Psoas muscle (tissue), 7 donors: ENCODE measurements at regions not wholly inside any gene's neighbourhood (a gene's known extent, or its start where the extent isn't known, plus 50 kb on each side); places are given as distances from the start of the nearest gene placed in this dataset.

Experiments used
- ATAC-seq, 4 donors: fragments of 200-7000 bp; cut with Tn5 transposase; one replicate each; pipeline ENCODE4 v1.9.1; 2020; ENCODE audit warnings: moderate library complexity in 3 of 4, mild to moderate bottlenecking in 2 of 4
- DNase-seq, 2 donors: peaks; one replicate each; pipeline ENCODE4 v3.0.0-alpha.2; 2020
- H3K27ac ChIP-seq: fragments of 200-600 bp; one replicate; pipeline ENCODE4 v1.8.0; 2022
- H3K27me3 ChIP-seq, 3 donors: fragments of 200-600 bp in 1 of 3; one replicate each; pipeline versions ENCODE4 v1.6.1 to v1.8.0; 2013 to 2022; ENCODE audit warnings: low read length in 2 of 3, mild to moderate bottlenecking in 2 of 3, moderate library complexity in 1 of 3; ENCODE audit not compliant: insufficient read depth in 3 of 3
- H3K36me3 ChIP-seq, 2 donors: fragments of 200-600 bp in 1 of 2; one replicate each; pipeline versions ENCODE4 v1.6.1 to v1.8.0; 2013 to 2022; ENCODE audit warnings: low read depth in 1 of 2, mild to moderate bottlenecking in 1 of 2, moderate library complexity in 1 of 2; ENCODE audit not compliant: insufficient read depth in 1 of 2
- H3K4me1 ChIP-seq: fragments of 200-600 bp; one replicate; pipeline ENCODE4 v1.8.0; 2022
- H3K4me3 ChIP-seq: fragments of 200-600 bp; one replicate; pipeline ENCODE4 v1.8.0; 2022; ENCODE audit warnings: mild to moderate bottlenecking
- H3K9me3 ChIP-seq: fragments of 200-600 bp; one replicate; pipeline ENCODE4 v1.8.0; 2022
- CTCF ChIP-seq: fragments of 200-600 bp; IDR thresholded peaks from one replicate; pipeline ENCODE4 v1.8.0; 2022; ENCODE audit warnings: antibody characterized with exemption
- WGBS, 3 donors: extraction: QIAGEN DNeasy Blood & Tissue Kit; methylation state at CpG; one replicate each; pipeline versions ENCODE4 v1.1.6 to v1.1.7; 2013; 5-methylcytosine and 5-hydroxymethylcytosine counted together
- intact Hi-C, 2 donors: fragments of 100-400 bp; cut with DNase I; formaldehyde crosslinking; loops; one replicate each; pipeline versions ENCODE4 v1.11.0 to v1.14.2; 2022
- donor health status: healthy with polysubstance abuse.
- donor health status: DM: no; HTN: no; CAD: no; lungs with moderate emphysema.
- donor health status: Bipolar disorder and iron deficiency.
- donor health status: healthy.
- donor health status: DM: yes; HTN: yes; CAD: no.
- donor health status: DM: no; HTN: no; CAD: no.
- donor health status: DM: yes; HTN: yes; CAD: no.

- H3K4me1 ChIP-seq = no peaks in the 10 kb centered on the region
- H3K27ac ChIP-seq = no peak overlapping the region
- WGBS, 3 donors = 57 to 74% (median 65%) methylated on average over 2 of the region's 2 CpGs
- no peak for ATAC-seq
- TF ChIP-seq CTCF = no peak
- intact Hi-C loops = no loop called here
- no peaks in the 10 kb centered on the region for H3K9me3 ChIP-seq
- no peak overlapping the region for H3K4me3 ChIP-seq
- H3K27me3 ChIP-seq = no peaks in the 10 kb centered on the region
- H3K36me3 ChIP-seq = no peaks in the 10 kb centered on the region
- DNase-seq = no peak
Observed at GRCh38 chr5:165076686-165077085, 1571.3 kb downstream of the MAT2B start.

- H3K4me3 ChIP-seq = no peak overlapping the region
- no peaks in the 10 kb centered on the region for H3K9me3 ChIP-seq
- H3K27me3 ChIP-seq = no peaks in the 10 kb centered on the region
- no peaks in the 10 kb centered on the region for H3K4me1 ChIP-seq
- ATAC-seq = no peak
- H3K27ac ChIP-seq = no peak overlapping the region
- H3K36me3 ChIP-seq = no peaks in the 10 kb centered on the region
- no peak for DNase-seq
- no peak for TF ChIP-seq CTCF
- WGBS, 3 donors = 68 to 77% (median 71%) methylated on average over 3 of the region's 3 CpGs
- intact Hi-C loops = no loop called here
Observed at GRCh38 chr5:165079389-165079788, 1574.0 kb downstream of the MAT2B start.

GRCh38 chr5:165083394-165083793 is 1578.0 kb downstream of the MAT2B start:
- no peaks in the 10 kb centered on the region for H3K27me3 ChIP-seq
- no peaks in the 10 kb centered on the region for H3K9me3 ChIP-seq
- no peak overlapping the region for H3K27ac ChIP-seq
- no peaks in the 10 kb centered on the region for H3K36me3 ChIP-seq
- intact Hi-C loops = no loop called here
- H3K4me1 ChIP-seq = no peaks in the 10 kb centered on the region
- no peak for DNase-seq
- no peak for TF ChIP-seq CTCF
- no peak for ATAC-seq
- 40 to 62% (median 49%) methylated on average over 1 of the region's 1 CpG for WGBS, 3 donors
- no peak overlapping the region for H3K4me3 ChIP-seq

GRCh38 chr5:165086465-165086864 is 1581.0 kb downstream of the MAT2B start:
- 42 to 49% (median 43%) methylated on average over 2 of the region's 2 CpGs for WGBS, 3 donors
- DNase-seq = no peak
- no peaks in the 10 kb centered on the region for H3K4me1 ChIP-seq
- H3K9me3 ChIP-seq = no peaks in the 10 kb centered on the region
- H3K4me3 ChIP-seq = no peak overlapping the region
- H3K36me3 ChIP-seq = no peaks in the 10 kb centered on the region
- intact Hi-C loops = no loop called here
- H3K27me3 ChIP-seq = no peaks in the 10 kb centered on the region
- no peak overlapping the region for H3K27ac ChIP-seq
- no peak for ATAC-seq
- TF ChIP-seq CTCF = no peak

- DNase-seq (no peak), ATAC-seq (no peak)
- no peaks in the 10 kb centered on the region for H3K9me3 ChIP-seq
- no peaks in the 10 kb centered on the region for H3K4me1 ChIP-seq
- no peaks in the 10 kb centered on the region for H3K36me3 ChIP-seq
- TF ChIP-seq CTCF = no peak
- intact Hi-C loops = no loop called here
- no peaks in the 10 kb centered on the region for H3K27me3 ChIP-seq
- 98% methylated on average over 1 of the region's 1 CpG for WGBS, 3 donors
- no peak overlapping the region for H3K4me3 ChIP-seq
- H3K27ac ChIP-seq = no peak overlapping the region
Observed at GRCh38 chr5:165094782-165095181, 1589.4 kb downstream of the MAT2B start.
